Iris pigment epithelial cell (primary cell): ENCODE measurements at regions not wholly inside any gene's neighbourhood (a gene's known extent, or its start where the extent isn't known, plus 50 kb on each side); places are given as distances from the start of the nearest gene placed in this dataset.

Experiments
- DNase-seq: peaks from one replicate; pipeline ENCODE4 v3.0.0-alpha.2; 2011; ENCODE audit warnings: low read depth

DNA sequence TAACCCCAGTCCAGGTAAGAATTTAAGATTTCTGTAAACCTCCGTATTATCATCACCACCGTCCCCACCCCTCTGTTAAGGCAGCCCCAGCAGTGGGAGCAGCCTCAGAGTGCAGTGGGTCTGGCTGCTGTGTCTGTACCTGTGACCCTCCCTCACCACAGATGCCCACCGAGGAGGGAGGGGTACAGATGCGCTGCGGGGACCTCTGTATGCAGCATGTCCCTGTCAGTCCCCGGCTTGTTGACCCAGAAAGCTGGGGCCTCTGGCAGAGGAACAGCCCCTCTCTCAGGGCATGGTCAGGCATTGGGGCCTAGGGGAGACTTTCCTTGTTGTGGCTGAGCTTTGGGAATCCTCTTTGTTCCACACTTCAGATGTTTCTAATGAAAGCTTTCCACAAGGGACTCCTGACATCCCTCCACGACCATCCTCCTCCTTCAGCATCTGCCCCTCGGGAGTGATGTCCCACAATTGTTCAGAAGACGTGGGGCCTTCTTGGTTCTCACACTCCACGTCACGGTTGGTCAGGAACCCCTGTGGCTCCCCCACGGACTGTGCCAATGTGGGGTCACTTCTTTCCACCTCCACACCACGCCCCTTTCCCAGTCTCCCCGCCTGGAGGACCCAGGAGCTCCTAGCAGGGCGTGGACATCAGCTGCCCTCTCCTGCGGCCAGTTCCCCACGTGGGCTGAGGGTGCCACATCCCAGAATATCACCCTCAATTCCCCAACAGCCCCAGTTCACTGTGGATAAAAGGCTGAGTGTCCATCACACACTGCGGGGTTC is 384.2 kb upstream of the MYT1L start:
- no peak for DNase-seq

DNA sequence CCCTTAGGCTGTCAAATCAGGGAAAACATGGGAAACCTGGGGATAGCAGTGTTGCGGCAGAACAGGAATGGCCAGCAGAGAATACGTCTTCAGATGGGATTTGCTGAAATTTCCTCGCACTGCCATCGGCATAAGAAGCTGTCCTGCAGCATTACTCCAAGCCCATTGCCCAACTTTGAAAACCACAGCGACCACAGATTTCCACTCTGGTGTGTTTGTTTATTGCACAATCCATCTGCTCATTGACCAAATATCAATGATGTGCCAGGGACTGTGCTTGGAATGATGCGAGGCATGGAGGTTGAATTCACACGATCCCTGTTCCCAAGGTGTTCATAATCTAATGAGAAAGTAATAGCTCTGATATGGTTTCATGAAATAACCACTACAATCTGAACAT is 383.3 kb upstream of the MYT1L start:
- DNase-seq, result no peak

DNA sequence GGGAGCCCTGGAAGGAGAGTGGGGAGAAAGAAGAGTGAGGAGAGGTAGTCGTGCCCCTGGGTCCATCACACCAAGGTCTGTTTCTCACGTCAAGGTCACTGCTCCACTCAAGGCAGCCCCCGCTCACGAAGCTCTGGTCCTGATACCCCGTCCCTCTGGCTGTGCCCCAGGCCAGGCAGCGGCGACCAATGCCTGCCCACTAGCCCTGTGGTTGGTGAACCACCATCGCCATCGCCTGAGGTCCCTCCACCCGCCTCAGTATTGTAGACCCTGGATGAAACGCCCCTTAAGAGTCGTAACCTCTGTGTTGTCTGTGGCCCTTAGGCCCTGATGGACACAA is 378.3 kb upstream of the MYT1L start:
- DNase-seq, result no peak

- no peak for DNase-seq
Measured at GRCh38 chr2:2708575-2709430, 377.7 kb upstream of the MYT1L start.

GRCh38 chr2:2707206-2707991 is 376.3 kb upstream of the MYT1L start:
- no peak for DNase-seq

DNA sequence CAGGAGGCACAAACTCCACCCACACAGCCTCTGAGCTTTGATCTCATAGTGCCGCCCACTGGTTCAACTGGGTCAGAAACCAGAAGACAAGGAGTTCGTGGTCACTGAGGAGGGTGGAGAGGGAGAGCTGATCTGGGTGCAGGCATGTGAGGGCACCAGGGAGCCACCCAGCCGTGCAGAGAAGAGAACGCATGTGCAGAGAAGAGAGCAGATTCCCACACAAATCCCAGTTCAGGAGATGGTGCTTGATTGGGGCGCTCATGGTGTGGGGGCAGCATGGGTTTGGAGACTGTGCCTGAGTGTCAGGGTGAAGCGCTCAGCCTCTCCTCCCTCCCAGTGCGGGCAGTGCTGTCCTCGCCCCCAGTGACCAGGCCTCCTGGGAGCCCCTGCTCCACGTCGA is 375.2 kb upstream of the MYT1L start:
- DNase-seq, result no peak

GRCh38 chr2:2705871-2706270 is 374.8 kb upstream of the MYT1L start:
- no peak for DNase-seq

- no peak for DNase-seq
Measured at GRCh38 chr2:2704428-2705090, 373.5 kb upstream of the MYT1L start.

GRCh38 chr2:2703762-2704427 is 372.8 kb upstream of the MYT1L start:
- DNase-seq, result no peak

DNA sequence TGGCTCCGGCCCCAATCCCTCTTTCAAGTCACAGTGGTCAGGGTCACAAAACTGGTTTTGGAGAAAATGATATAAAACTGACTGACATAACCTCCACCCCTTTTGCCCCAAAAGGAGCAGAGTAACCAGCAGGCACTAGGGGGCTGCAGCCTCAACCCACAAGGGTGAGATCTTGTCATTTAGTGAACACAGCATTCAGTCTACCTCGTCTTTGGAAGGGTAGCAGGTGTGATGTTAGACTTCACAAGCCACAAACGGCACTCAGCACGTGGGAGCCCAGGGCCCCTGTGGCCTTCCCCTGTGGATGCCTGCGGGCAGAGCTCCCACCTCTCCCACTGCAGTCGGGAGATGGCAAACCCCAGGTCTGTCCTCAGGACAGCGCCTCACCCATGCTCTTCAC is 372.1 kb upstream of the MYT1L start:
- DNase-seq, result no peak

DNA sequence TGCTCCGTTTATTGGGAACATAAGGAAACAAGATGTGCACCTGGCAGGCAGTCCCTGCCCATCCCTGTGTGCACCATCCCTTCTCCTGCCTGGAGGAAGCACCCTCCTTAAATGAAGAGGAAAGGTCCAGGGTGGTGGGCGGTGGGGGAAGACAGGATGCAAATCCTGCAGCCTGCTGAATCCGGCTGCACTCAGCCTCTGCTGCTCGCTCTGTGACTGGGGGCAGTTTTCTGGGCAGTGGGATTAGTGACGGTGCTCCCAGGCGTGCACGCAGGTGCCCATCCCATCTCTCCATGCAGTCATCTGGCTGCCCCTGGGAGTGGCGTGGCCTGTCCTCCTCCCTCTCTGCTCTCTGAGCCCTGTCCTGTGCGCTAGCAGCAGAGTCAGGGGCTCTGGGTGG is 371.3 kb upstream of the MYT1L start:
- no peak for DNase-seq

- DNase-seq, result no peak
Measured at GRCh38 chr2:2701813-2702212, 370.7 kb upstream of the MYT1L start.

GRCh38 chr2:2701176-2701781 is 370.2 kb upstream of the MYT1L start:
- no peak for DNase-seq

DNA sequence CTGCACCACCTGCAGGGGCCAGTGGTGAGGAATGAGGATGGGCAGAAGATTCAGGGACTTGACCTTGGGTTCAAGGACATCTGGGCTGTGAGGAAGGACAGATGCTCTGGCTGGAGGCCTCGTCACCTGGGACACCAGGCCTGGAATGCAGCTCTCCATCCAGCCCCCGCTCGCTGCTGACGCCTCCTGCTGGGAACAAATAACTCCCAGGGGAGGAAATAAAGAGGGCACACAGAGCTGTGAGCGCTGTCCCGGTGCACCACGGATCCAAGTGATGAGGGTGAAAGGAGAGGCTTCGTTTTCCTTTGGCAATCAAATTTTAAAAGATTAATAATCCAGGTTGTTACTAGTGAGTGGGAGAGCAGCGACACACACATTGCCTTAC is 368.0 kb upstream of the MYT1L start:
- DNase-seq, result no peak

GRCh38 chr2:2698182-2699120 is 367.4 kb upstream of the MYT1L start:
- DNase-seq, result peak; percentile 1

- no peak for DNase-seq
Measured at GRCh38 chr2:2696733-2697455, 365.8 kb upstream of the MYT1L start.

- DNase-seq, result no peak
Measured at GRCh38 chr2:2696325-2696724, 365.2 kb upstream of the MYT1L start.

GRCh38 chr2:2694746-2695145 is 363.7 kb upstream of the MYT1L start:
- DNase-seq, result no peak

DNA sequence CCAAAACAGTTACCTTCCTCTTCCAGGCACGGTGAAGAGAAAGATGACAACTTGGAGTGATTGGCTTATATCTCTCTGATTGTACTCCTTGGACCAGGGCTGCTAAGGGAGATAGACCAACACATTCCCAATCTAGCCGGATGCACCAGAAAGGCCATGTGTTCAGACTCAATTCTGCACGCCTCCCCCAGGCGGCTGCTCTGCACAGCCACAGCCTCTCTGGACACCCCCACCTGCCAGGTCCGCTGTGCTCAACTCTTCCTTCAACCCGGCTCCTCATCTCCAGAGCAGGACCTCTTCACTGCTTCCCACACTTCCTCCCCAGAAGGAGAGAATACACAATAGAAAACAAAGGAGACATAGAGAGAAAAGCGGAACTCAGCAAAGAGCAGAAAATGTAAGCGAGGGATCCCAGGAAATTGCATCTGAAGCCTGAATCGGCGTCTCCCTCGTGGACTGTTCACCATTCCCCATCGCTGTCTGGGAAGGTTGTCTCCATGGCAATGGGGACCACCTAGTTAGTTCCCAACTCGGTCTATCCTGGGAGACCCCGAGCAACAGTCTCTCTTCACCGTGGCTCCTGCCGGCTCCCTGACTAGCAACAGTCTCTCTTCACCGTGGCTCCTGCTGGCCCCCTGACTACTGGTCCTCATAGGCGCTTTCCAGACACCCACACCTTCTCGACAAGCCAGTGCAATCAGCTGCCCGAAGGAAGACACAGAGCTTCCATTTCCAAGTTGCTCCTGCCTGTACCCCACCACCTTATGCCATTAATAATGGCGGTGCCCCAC is 361.7 kb upstream of the MYT1L start:
- DNase-seq, result no peak
